ENCODE measurements at regions not wholly inside any gene's neighbourhood (a gene's known extent, or its start where the extent isn't known, plus 50 kb on each side); places are given as distances from the start of the nearest gene placed in this dataset.

DNA sequence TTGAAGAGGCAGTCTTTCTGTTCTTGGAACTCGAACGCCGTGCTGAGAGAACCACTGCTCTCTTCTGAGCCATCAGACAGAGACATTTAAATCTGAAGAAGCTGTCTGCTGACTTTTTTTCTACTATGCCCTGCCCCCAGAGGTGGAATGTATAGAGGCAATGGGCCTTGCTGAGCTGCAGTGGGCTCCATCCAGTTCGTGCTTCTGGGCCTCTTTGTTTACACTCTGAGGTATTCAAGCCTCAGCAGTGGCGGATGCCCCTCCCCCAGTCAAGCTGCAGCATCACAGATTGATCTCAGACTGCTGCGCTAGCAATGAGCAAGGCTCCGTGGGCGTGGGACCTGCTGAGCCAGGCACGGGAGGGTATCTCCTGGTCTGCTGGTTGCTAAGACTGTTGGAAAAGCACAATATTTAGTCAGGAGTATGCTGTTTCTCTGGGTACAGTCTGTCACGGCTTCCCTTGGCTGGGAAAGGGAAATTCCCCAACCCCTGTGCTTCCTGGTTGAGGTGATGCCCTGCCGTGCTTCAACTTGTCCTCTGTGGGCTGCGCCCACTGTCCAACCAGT lies 526.8 kb downstream of the CD109 start:
- Histone ChIP-seq H4K20me1 (ENCODE audit: insufficient read depth, low read length) (no peaks in the 10 kb centered on the region), H3K79me2 (ENCODE audit: insufficient read depth, low read length) (no peaks in the 10 kb centered on the region), H3K9me3 (ENCODE audit: insufficient read depth, low read length, severe bottlenecking) (no peaks in the 10 kb centered on the region), H3K27ac (ENCODE audit: low read length) (no peak overlapping the region), H3K27me3 (ENCODE audit: insufficient read depth, low read length, poor library complexity) (no peaks in the 10 kb centered on the region), H2AFZ (ENCODE audit: low read depth, low read length) (no peak overlapping the region), H3K36me3 (ENCODE audit: insufficient read depth, low read length) (no peaks in the 10 kb centered on the region), H3K4me2 (ENCODE audit: insufficient read depth, low read length) (no peak overlapping the region), H3K4me3 (ENCODE audit: low read depth in 1 of 2, low read length in 2 of 2) (no peak overlapping the region), H3K9ac (ENCODE audit: low read depth, low read length) (no peak overlapping the region), H3K4me1 (ENCODE audit: insufficient read depth, low read length) (no peaks in the 10 kb centered on the region)
- no peak for DNase-seq
- no peak for TF ChIP-seq EZH2 (IDR thresholded peaks at IDR 0.05; ENCODE audit: borderline replicate concordance, low read depth, low read length, severe bottlenecking)
- no peak for TF ChIP-seq CTCF (IDR thresholded peaks at IDR 0.05; ENCODE audit: borderline replicate concordance, extremely low read depth, low read length, poor library complexity, severe bottlenecking)
- no peak for ATAC-seq (ENCODE audit: insufficient read depth, low read depth)

DNA sequence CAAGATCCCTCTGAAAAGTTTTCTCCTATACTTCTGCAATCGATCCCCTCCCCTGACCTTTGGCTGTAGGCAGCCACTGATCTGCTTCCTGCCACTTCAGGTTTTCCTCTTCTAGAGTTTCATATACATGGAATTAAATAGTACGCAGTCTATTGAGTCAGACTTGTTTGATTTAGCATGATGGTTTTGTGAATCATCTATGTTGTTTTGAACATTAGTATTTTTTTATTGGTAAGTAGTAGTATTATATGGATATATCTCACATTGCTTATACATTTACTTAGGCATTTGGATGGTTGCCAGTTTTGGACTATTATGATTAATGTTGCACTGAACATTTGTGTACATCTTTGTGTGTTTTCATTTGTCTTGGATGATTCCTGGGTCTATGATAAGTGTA lies 518.0 kb downstream of the CD109 start:
- H3K4me1 ChIP-seq (ENCODE audit: insufficient read depth, low read length), result no peaks in the 10 kb centered on the region
- TF ChIP-seq CTCF (IDR thresholded peaks at IDR 0.05; ENCODE audit: borderline replicate concordance, extremely low read depth, low read length, poor library complexity, severe bottlenecking) (no peak), EZH2 (IDR thresholded peaks at IDR 0.05; ENCODE audit: borderline replicate concordance, low read depth, low read length, severe bottlenecking) (no peak)
- no peaks in the 10 kb centered on the region for H3K79me2 ChIP-seq (ENCODE audit: insufficient read depth, low read length)
- H3K36me3 ChIP-seq (ENCODE audit: insufficient read depth, low read length), result no peaks in the 10 kb centered on the region
- no peak overlapping the region for H3K27ac ChIP-seq (ENCODE audit: low read length)
- no peak overlapping the region for H3K9ac ChIP-seq (ENCODE audit: low read depth, low read length)
- no peaks in the 10 kb centered on the region for H3K27me3 ChIP-seq (ENCODE audit: insufficient read depth, low read length, poor library complexity)
- H4K20me1 ChIP-seq (ENCODE audit: insufficient read depth, low read length), result no peaks in the 10 kb centered on the region
- no peaks in the 10 kb centered on the region for H3K9me3 ChIP-seq (ENCODE audit: insufficient read depth, low read length, severe bottlenecking)
- H3K4me3 ChIP-seq (ENCODE audit: low read depth in 1 of 2, low read length in 2 of 2), result no peak overlapping the region
- H2AFZ ChIP-seq (ENCODE audit: low read depth, low read length), result no peak overlapping the region
- no peak for DNase-seq
- no peak overlapping the region for H3K4me2 ChIP-seq (ENCODE audit: insufficient read depth, low read length)
- no peak for ATAC-seq (ENCODE audit: insufficient read depth, low read depth)

DNA sequence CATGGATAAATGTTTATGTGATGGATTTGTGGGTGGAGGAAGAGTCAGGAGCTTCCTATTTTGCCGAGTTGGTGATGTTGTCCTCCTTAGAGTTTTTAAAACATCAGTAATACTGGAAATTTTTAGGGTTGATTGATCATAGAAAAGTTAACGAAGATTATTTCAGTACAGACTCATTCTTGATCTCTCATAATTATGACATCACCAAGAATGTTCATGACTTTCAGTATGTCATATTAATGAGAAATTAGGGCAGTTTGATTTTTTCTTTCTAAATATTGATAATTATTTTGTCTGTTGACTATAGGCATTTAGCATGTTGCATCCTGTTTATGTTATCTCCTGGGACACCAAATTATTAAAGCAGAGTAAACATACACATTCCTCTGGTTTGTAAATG lies 512.2 kb downstream of the CD109 start:
- H3K4me1 ChIP-seq (ENCODE audit: insufficient read depth, low read length), result no peaks in the 10 kb centered on the region
- H3K36me3 ChIP-seq (ENCODE audit: insufficient read depth, low read length), result no peaks in the 10 kb centered on the region
- H2AFZ ChIP-seq (ENCODE audit: low read depth, low read length), result no peak overlapping the region
- H4K20me1 ChIP-seq (ENCODE audit: insufficient read depth, low read length), result no peaks in the 10 kb centered on the region
- peaks cover 2% of the 10 kb centered on the region for H3K9me3 ChIP-seq (ENCODE audit: insufficient read depth, low read length, severe bottlenecking)
- H3K4me2 ChIP-seq (ENCODE audit: insufficient read depth, low read length), result no peak overlapping the region
- H3K9ac ChIP-seq (ENCODE audit: low read depth, low read length), result no peak overlapping the region
- H3K79me2 ChIP-seq (ENCODE audit: insufficient read depth, low read length), result no peaks in the 10 kb centered on the region
- H3K4me3 ChIP-seq (ENCODE audit: low read depth in 1 of 2, low read length in 2 of 2), result no peak overlapping the region
- ATAC-seq (ENCODE audit: insufficient read depth, low read depth) (no peak), DNase-seq (no peak)
- H3K27ac ChIP-seq (ENCODE audit: low read length), result no peak overlapping the region
- TF ChIP-seq EZH2 (IDR thresholded peaks at IDR 0.05; ENCODE audit: borderline replicate concordance, low read depth, low read length, severe bottlenecking), result no peak
- no peak for TF ChIP-seq CTCF (IDR thresholded peaks at IDR 0.05; ENCODE audit: borderline replicate concordance, extremely low read depth, low read length, poor library complexity, severe bottlenecking)
- no peaks in the 10 kb centered on the region for H3K27me3 ChIP-seq (ENCODE audit: insufficient read depth, low read length, poor library complexity)
